ENCODE measurements at regions not wholly inside any gene's neighbourhood (a gene's known extent, or its start where the extent isn't known, plus 50 kb on each side); places are given as distances from the start of the nearest gene placed in this dataset.
"Not testable (repeated sequence)": the region's sequence is repeated elsewhere in the genome, so short reads cannot be mapped to it uniquely, and the experiment has no call there.

DNA sequence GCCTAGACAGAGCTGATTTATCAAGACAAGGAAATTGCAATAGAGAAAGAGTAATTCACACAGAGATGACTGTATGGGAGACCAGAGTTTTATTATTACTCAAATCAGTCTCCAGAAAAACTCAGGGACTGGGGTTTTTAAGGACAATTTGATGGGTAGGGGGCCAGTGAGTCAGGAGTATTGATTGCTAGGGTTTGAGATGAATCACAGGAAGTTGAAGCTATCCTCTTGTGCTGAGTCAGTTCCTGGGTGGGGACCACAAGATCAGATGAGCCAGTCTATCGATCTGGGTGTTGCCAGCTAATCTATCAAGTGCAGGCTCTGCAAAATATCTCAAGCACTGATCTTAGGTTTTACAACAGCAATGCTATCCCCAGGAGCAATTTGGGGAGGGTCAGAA, 87.4 kb upstream of the TGIF2LY start:
- not testable (repeated sequence) for DNase-seq (ENCODE audit: low read depth)

DNA sequence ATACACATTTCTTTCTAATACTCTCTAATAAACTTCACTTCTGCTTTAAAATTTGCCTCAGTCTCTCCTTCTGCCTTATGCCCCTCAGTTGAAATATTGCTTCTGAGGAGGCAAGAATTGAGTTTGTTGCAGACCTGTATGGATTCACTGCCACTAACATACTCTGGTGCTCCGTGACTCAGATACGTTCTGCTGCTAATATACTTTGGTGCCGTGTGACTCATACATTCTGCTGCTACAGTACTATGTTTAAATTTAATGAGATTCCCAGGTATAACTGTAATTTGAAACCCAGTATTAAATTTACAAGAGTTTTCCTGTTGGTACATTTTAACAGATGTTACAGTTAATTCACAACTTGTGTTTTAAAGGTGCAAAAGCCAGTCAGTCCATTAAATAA, 84.3 kb upstream of the TGIF2LY start:
- not testable (repeated sequence) for DNase-seq (ENCODE audit: low read depth)

DNA sequence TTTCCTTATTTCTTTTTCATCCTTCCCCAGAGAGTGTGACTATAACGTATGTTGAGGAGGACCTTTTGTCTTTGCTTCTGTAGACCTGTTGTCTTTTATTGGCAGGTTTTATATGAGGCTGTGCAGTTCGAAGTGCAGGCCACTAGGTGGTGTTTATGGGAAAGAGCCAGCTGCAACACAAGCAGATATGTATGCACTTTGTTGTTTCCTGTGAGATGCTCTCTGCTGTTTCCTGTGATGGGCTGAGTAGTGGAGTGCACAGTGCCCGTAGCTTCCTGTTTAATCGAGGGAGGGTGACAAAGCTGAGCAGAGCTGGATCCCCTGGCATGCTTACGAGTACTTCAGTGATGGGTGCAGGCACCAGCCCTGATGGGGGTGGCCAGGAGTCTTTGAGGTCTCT, 51.8 kb upstream of the TGIF2LY start:
- DNase-seq (ENCODE audit: low read depth), result peak; percentile 4

All from CMK (cell line).